ENCODE measurements at regions not wholly inside any gene's neighbourhood (a gene's known extent, or its start where the extent isn't known, plus 50 kb on each side); places are given as distances from the start of the nearest gene placed in this dataset.

GRCh38 chr7:131076032-131076431 is 251.6 kb upstream of the MKLN1 start:
- TF ChIP-seq CTCF (IDR thresholded peaks at IDR 0.05) (no peak), EP300 (IDR thresholded peaks at IDR 0.05) (no peak), POLR2AphosphoS5 (IDR thresholded peaks at IDR 0.05) (no peak), POLR2A (IDR thresholded peaks at IDR 0.05) (no peak)

All from sigmoid colon (tissue), 4 donors.